Gastrocnemius medialis (tissue), 4 donors: ENCODE measurements at regions not wholly inside any gene's neighbourhood (a gene's known extent, or its start where the extent isn't known, plus 50 kb on each side); places are given as distances from the start of the nearest gene placed in this dataset.

ENCODE experiments used
- ATAC-seq, 2 donors: fragments of 150-250 bp; one replicate each; pipeline ENCODE4 v1.9.1; 2016
- DNase-seq, 2 donors: peaks; one replicate each; pipeline ENCODE4 v3.0.0-alpha.2; 2019
- H3K27ac ChIP-seq, 4 donors: fragments of 200-600 bp; sonication (generic); 1 replicate in 1 of 4; 2 replicates in 3 of 4; pipeline ENCODE4 v1.5.1; 2016 to 2018; ENCODE audit warnings: mild to moderate bottlenecking in 2 of 4, moderate library complexity in 1 of 4
- H3K27me3 ChIP-seq, 3 donors: fragments of 200-600 bp; sonication (generic) in 2 of 3; 1 replicate in 1 of 3; 2 replicates in 2 of 3; pipeline versions ENCODE4 v1.5.1 to v1.6.0; 2016 to 2019; ENCODE audit warnings: mild to moderate bottlenecking in 1 of 3, moderate library complexity in 1 of 3
- H3K36me3 ChIP-seq, 2 donors: fragments of 200-600 bp; sonication (generic) in 1 of 2; one replicate each; pipeline ENCODE4 v1.5.1; 2017 to 2018
- H3K4me1 ChIP-seq, 2 donors: fragments of 200-600 bp; sonication (generic) in 1 of 2; one replicate each; pipeline ENCODE4 v1.5.1; 2016 to 2017; ENCODE audit warnings: mild to moderate bottlenecking in 2 of 2
- H3K4me3 ChIP-seq, 4 donors: fragments of 200-600 bp; sonication (generic) in 3 of 4; 1 replicate in 1 of 4; 2 replicates in 3 of 4; pipeline ENCODE4 v1.5.1; 2016 to 2019; ENCODE audit warnings: mild to moderate bottlenecking in 2 of 4
- H3K9me3 ChIP-seq, 3 donors: fragments of 200-600 bp; sonication (generic) in 2 of 3; 1 replicate in 1 of 3; 2 replicates in 2 of 3; pipeline ENCODE4 v1.5.1; 2016 to 2019
- POLR2A ChIP-seq, 2 donors: fragments of 450-650 bp; IDR thresholded peaks; one replicate each; pipeline ENCODE4 v1.6.1; 2017; ENCODE audit warnings: antibody characterized with exemption in 2 of 2, mild to moderate bottlenecking in 2 of 2, moderate library complexity in 2 of 2
- in situ Hi-C, 4 donors: fragments of 200-750 bp; cut with MboI; loops; one replicate each; pipeline versions ENCODE4 v1.15.0 to v1.8.0; 2017; ENCODE audit warnings: low sequenced_read_pairs in 4 of 4
- intact Hi-C: fragments of 100-400 bp; cut with DNase I; formaldehyde crosslinking; loops from one replicate; pipeline ENCODE4 v1.15.1; 2023; ENCODE audit warnings: low total_unique reads
- TF ChIP-seq, protein P1 (sequence below), 5 experiments: fragments of 450-650 bp in 3 of 5; fragments of 200-600 bp in 2 of 5; sonication (generic) in 2 of 5; IDR thresholded peaks in 4 of 5; conservative IDR thresholded peaks in 1 of 5; 1 replicate in 4 of 5; 2 replicates in 1 of 5; pipeline ENCODE4 v1.5.1; 2016 to 2019; ENCODE audit warnings: antibody characterized with exemption in 5 of 5, mild to moderate bottlenecking in 3 of 5, moderate library complexity in 3 of 5

DNA sequence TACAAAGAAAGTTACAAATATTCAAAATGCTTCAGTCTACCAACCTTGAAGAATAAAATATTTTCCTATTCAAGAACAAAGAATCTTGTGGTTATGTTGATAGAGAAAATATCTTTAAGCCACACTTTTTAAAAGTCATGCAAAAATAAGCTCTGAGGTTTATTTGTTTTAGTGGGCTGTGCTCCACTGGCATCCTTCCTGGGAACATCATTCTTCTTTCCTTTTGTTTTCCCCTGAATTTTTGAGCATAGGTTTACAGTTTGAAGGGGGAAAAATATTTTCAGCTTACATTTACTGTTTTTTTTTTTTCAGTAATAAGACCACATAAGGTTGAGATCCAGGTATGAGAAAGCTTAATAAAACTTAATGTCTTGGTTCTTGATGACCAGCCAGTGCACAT is 72.0 kb upstream of the BACH2 start:
- no peaks in the 10 kb centered on the region for H3K36me3 ChIP-seq
- in situ Hi-C loops (loop anchor here in 1 of 4 donors (10.0 kb wide), 1 partner anchor 394 kb away; no protein-coding TSS in a partner anchor), intact Hi-C loops (loop anchor here (2.0 kb wide), 1 partner anchor 150 kb away; no protein-coding TSS in a partner anchor)
- ATAC-seq = peak in 1 of 2 donors; percentile 1
- H3K4me1 ChIP-seq = peaks cover 8 to 13% of the 10 kb centered on the region in 2 donors
- TF ChIP-seq, protein P1, sequence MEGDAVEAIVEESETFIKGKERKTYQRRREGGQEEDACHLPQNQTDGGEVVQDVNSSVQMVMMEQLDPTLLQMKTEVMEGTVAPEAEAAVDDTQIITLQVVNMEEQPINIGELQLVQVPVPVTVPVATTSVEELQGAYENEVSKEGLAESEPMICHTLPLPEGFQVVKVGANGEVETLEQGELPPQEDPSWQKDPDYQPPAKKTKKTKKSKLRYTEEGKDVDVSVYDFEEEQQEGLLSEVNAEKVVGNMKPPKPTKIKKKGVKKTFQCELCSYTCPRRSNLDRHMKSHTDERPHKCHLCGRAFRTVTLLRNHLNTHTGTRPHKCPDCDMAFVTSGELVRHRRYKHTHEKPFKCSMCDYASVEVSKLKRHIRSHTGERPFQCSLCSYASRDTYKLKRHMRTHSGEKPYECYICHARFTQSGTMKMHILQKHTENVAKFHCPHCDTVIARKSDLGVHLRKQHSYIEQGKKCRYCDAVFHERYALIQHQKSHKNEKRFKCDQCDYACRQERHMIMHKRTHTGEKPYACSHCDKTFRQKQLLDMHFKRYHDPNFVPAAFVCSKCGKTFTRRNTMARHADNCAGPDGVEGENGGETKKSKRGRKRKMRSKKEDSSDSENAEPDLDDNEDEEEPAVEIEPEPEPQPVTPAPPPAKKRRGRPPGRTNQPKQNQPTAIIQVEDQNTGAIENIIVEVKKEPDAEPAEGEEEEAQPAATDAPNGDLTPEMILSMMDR (IDR thresholded peaks at IDR 0.05 in 4 of 5, conservative IDR thresholded peaks at IDR 0.05 in 1 of 5) = no peak
- TF ChIP-seq POLR2A (IDR thresholded peaks at IDR 0.05) = no peak
- H3K4me3 ChIP-seq = no peak overlapping the region
- no peaks in the 10 kb centered on the region for H3K27me3 ChIP-seq
- no peak for DNase-seq
- H3K9me3 ChIP-seq = no peaks in the 10 kb centered on the region
- peak overlapping the region; percentile 55 to 81 (median 62) for H3K27ac ChIP-seq

DNA sequence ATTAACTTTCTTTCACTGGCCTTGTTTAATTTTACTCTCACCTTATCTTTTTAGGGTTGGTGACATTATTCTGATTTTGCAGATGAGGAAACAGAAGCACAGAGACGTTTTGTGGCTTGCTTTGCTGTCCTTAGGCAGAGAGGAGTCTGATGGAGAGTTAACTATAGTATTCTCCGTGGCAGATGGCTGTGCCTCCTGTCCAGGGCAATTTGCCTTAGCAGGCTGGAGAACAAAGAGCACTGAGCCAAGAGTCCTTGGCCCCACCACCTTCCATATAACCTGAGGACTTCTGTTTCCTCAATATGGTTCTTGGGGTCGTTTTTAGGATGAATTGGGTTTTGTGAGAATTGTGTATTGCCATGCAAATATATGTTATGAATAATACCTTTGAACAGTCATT is 71.4 kb upstream of the BACH2 start:
- H3K27ac ChIP-seq = peak overlapping the region in 2 of 4 donors; percentile 65 to 81
- TF ChIP-seq, protein P1 (IDR thresholded peaks at IDR 0.05 in 4 of 5, conservative IDR thresholded peaks at IDR 0.05 in 1 of 5) = no peak
- TF ChIP-seq POLR2A (IDR thresholded peaks at IDR 0.05) = no peak
- intact Hi-C loops (loop anchor here (2.0 kb wide), 1 partner anchor 149 kb away; no protein-coding TSS in a partner anchor), in situ Hi-C loops (loop anchor here in 1 of 4 donors (10.0 kb wide), 1 partner anchor 393 kb away; no protein-coding TSS in a partner anchor)
- H3K36me3 ChIP-seq = no peaks in the 10 kb centered on the region
- ATAC-seq (no peak), DNase-seq (no peak)
- H3K27me3 ChIP-seq = no peaks in the 10 kb centered on the region
- H3K9me3 ChIP-seq = no peaks in the 10 kb centered on the region
- peaks cover 8 to 13% of the 10 kb centered on the region in 2 donors for H3K4me1 ChIP-seq
- H3K4me3 ChIP-seq = no peak overlapping the region

- ATAC-seq (no peak), DNase-seq (no peak)
- in situ Hi-C loops (loop anchor here in 1 of 4 donors (10.0 kb wide), 1 partner anchor 391 kb away; no protein-coding TSS in a partner anchor), intact Hi-C loops (no loop called here)
- TF ChIP-seq, protein P1 (IDR thresholded peaks at IDR 0.05 in 4 of 5, conservative IDR thresholded peaks at IDR 0.05 in 1 of 5) = no peak
- no peak for TF ChIP-seq POLR2A (IDR thresholded peaks at IDR 0.05)
- no peaks in the 10 kb centered on the region for H3K27me3 ChIP-seq
- no peaks in the 10 kb centered on the region for H3K36me3 ChIP-seq
- H3K27ac ChIP-seq = no peak overlapping the region
- H3K9me3 ChIP-seq = no peaks in the 10 kb centered on the region
- no peak overlapping the region for H3K4me3 ChIP-seq
- peaks cover 8 to 13% of the 10 kb centered on the region in 2 donors for H3K4me1 ChIP-seq
Observed at GRCh38 chr6:90365565-90366219, 69.0 kb upstream of the BACH2 start.

DNA sequence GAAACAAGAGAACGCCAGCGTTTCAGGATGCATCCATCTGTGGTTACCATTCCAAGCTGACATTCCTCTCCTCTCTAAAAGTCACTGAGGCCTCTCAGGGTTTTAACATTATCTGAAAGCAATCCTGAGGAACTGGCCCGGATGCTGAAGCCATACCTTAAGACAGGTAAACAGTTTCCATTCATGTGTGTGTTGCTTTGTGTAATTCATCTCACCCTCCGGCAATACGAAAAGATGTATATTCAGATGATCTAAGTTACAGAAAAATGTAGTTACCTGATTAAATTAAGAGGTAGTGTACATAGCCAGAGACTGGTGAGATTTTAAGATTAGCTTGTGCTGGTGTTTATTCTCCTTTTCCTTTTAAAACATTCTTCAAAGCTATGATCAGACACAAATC is 68.4 kb upstream of the BACH2 start:
- no peaks in the 10 kb centered on the region for H3K36me3 ChIP-seq
- DNase-seq (no peak), ATAC-seq (no peak)
- no peak overlapping the region for H3K4me3 ChIP-seq
- intact Hi-C loops (no loop called here), in situ Hi-C loops (loop anchor here in 1 of 4 donors (10.0 kb wide), 1 partner anchor 390 kb away; no protein-coding TSS in a partner anchor)
- TF ChIP-seq, protein P1 (IDR thresholded peaks at IDR 0.05 in 4 of 5, conservative IDR thresholded peaks at IDR 0.05 in 1 of 5) = no peak
- no peak for TF ChIP-seq POLR2A (IDR thresholded peaks at IDR 0.05)
- no peaks in the 10 kb centered on the region for H3K9me3 ChIP-seq
- no peaks in the 10 kb centered on the region for H3K27me3 ChIP-seq
- peaks cover 8 to 13% of the 10 kb centered on the region in 2 donors for H3K4me1 ChIP-seq
- no peak overlapping the region for H3K27ac ChIP-seq
